VCaP (cell line): ENCODE measurements at regions not wholly inside any gene's neighbourhood (a gene's known extent, or its start where the extent isn't known, plus 50 kb on each side); places are given as distances from the start of the nearest gene placed in this dataset.

ENCODE experiments used
- H3K27ac ChIP-seq: fragments of 450-650 bp; 2 replicates; pipeline ENCODE4 v1.5.1; 2017
- CTCF ChIP-seq: fragments of 450-650 bp; conservative IDR thresholded peaks from 2 replicates; pipeline ENCODE4 v1.5.1; 2017; ENCODE audit warnings: mild to moderate bottlenecking, moderate library complexity

GRCh38 chr4:186948361-186949242 lies 224.9 kb upstream of the FAT1 start:
- H3K27ac ChIP-seq = no peak overlapping the region
- peak; percentile 24; the same call in 1 of the 2 replicates for TF ChIP-seq CTCF

GRCh38 chr4:186949847-186950246 lies 226.2 kb upstream of the FAT1 start:
- no peak overlapping the region for H3K27ac ChIP-seq
- no peak for TF ChIP-seq CTCF

- no peak overlapping the region for H3K27ac ChIP-seq
- no peak for TF ChIP-seq CTCF
These were observed 229.1 kb upstream of the FAT1 start for GRCh38 chr4:186952709-186953108.

GRCh38 chr4:186953599-186954260 lies 230.1 kb upstream of the FAT1 start:
- H3K27ac ChIP-seq = no peak overlapping the region
- no peak for TF ChIP-seq CTCF

GRCh38 chr4:186954509-186954908 lies 230.9 kb upstream of the FAT1 start:
- TF ChIP-seq CTCF = no peak
- H3K27ac ChIP-seq = no peak overlapping the region

- H3K27ac ChIP-seq = no peak overlapping the region
These were observed 231.3 kb upstream of the FAT1 start for GRCh38 chr4:186954956-186955355.

More at GRCh38 chr4:186954956-186955355, 231.3 kb upstream of the FAT1 start:
- TF ChIP-seq CTCF = no peak
